Esophagus squamous epithelium (tissue), 4 donors: ENCODE measurements at regions not wholly inside any gene's neighbourhood (a gene's known extent, or its start where the extent isn't known, plus 50 kb on each side); places are given as distances from the start of the nearest gene placed in this dataset.

Experiments
- CTCF ChIP-seq, 6 experiments: fragments of 450-650 bp in 4 of 6; fragments of 200-600 bp in 2 of 6; sonication (generic) in 2 of 6; IDR thresholded peaks; one replicate each; pipeline ENCODE4 v1.5.1; 2016 to 2019; ENCODE audit warnings: antibody characterized with exemption in 6 of 6, mild to moderate bottlenecking in 4 of 6, moderate library complexity in 4 of 6
- POLR2A ChIP-seq, 4 donors: fragments of 450-650 bp; IDR thresholded peaks; one replicate each; pipeline ENCODE4 v1.6.1; 2017; ENCODE audit warnings: antibody characterized with exemption in 4 of 4, mild to moderate bottlenecking in 4 of 4, moderate library complexity in 3 of 4

GRCh38 chr7:132001146-132001545 is 444.7 kb upstream of the PODXL start:
- no peak for TF ChIP-seq CTCF (IDR thresholded peaks at IDR 0.05)
- TF ChIP-seq POLR2A (IDR thresholded peaks at IDR 0.05) = no peak
